ENCODE measurements at regions not wholly inside any gene's neighbourhood (a gene's known extent, or its start where the extent isn't known, plus 50 kb on each side); places are given as distances from the start of the nearest gene placed in this dataset.

- Histone ChIP-seq H3K9me3 (replicated peaks) (no peaks in the 10 kb centered on the region), H3K36me3 (no peaks in the 10 kb centered on the region), H3K27ac (replicated peaks) (no peak overlapping the region), H3K4me1 (no peaks in the 10 kb centered on the region), H3K27me3 (ENCODE audit: low read depth) (peaks cover 56% of the 10 kb centered on the region), H3K4me3 (no peak overlapping the region)
- intact Hi-C loops (cut with micrococcal nuclease), result no loop called here
- TF ChIP-seq CTCF (IDR thresholded peaks at IDR 0.05; ENCODE audit: borderline replicate concordance), result no peak
- DNase-seq, result no peak
Observed at GRCh38 chr7:25998499-25998898, 153.5 kb upstream of the NFE2L3 start.

- H3K27me3 ChIP-seq (ENCODE audit: low read depth), result peaks cover 56% of the 10 kb centered on the region
- no peak overlapping the region for H3K4me3 ChIP-seq
- intact Hi-C loops (cut with micrococcal nuclease), result no loop called here
- no peaks in the 10 kb centered on the region for H3K4me1 ChIP-seq
- no peak overlapping the region for H3K27ac ChIP-seq (replicated peaks)
- H3K36me3 ChIP-seq, result no peaks in the 10 kb centered on the region
- no peaks in the 10 kb centered on the region for H3K9me3 ChIP-seq (replicated peaks)
- DNase-seq, result no peak
- no peak for TF ChIP-seq CTCF (IDR thresholded peaks at IDR 0.05; ENCODE audit: borderline replicate concordance)
Observed at GRCh38 chr7:26000841-26001240, 151.2 kb upstream of the NFE2L3 start.

- Histone ChIP-seq H3K27me3 (ENCODE audit: low read depth) (peaks cover 65% of the 10 kb centered on the region), H3K4me1 (no peaks in the 10 kb centered on the region), H3K4me3 (no peak overlapping the region), H3K27ac (replicated peaks) (no peak overlapping the region), H3K36me3 (no peaks in the 10 kb centered on the region), H3K9me3 (replicated peaks) (no peaks in the 10 kb centered on the region)
- no peak for DNase-seq
- TF ChIP-seq CTCF (IDR thresholded peaks at IDR 0.05; ENCODE audit: borderline replicate concordance), result no peak
- intact Hi-C loops (cut with micrococcal nuclease), result no loop called here
Observed at GRCh38 chr7:26001662-26002244, 150.2 kb upstream of the NFE2L3 start.

- intact Hi-C loops (cut with micrococcal nuclease), result no loop called here
- Histone ChIP-seq H3K4me1 (no peaks in the 10 kb centered on the region), H3K36me3 (no peaks in the 10 kb centered on the region), H3K27ac (replicated peaks) (no peak overlapping the region), H3K27me3 (ENCODE audit: low read depth) (peaks cover 51% of the 10 kb centered on the region), H3K4me3 (no peak overlapping the region), H3K9me3 (replicated peaks) (no peaks in the 10 kb centered on the region)
- no peak for DNase-seq
- TF ChIP-seq CTCF (IDR thresholded peaks at IDR 0.05; ENCODE audit: borderline replicate concordance), result no peak
Observed at GRCh38 chr7:26005683-26006410, 146.2 kb upstream of the NFE2L3 start.

- H3K36me3 ChIP-seq, result no peaks in the 10 kb centered on the region
- H3K27ac ChIP-seq (replicated peaks), result no peak overlapping the region
- TF ChIP-seq CTCF (IDR thresholded peaks at IDR 0.05; ENCODE audit: borderline replicate concordance), result no peak
- H3K4me3 ChIP-seq, result no peak overlapping the region
- H3K9me3 ChIP-seq (replicated peaks), result no peaks in the 10 kb centered on the region
- peaks cover 54% of the 10 kb centered on the region for H3K27me3 ChIP-seq (ENCODE audit: low read depth)
- no peak for DNase-seq
- no peaks in the 10 kb centered on the region for H3K4me1 ChIP-seq
- intact Hi-C loops (cut with micrococcal nuclease), result no loop called here
Observed at GRCh38 chr7:26006426-26006825, 145.6 kb upstream of the NFE2L3 start.

Measured in left ventricle myocardium inferior (tissue), 1 donor.